Muscle of arm (tissue), 1 donor: ENCODE measurements at regions not wholly inside any gene's neighbourhood (a gene's known extent, or its start where the extent isn't known, plus 50 kb on each side); places are given as distances from the start of the nearest gene placed in this dataset.

Source experiments
- DNase-seq: peaks from one replicate; pipeline ENCODE4 v3.0.0-alpha.2; 2013

DNA sequence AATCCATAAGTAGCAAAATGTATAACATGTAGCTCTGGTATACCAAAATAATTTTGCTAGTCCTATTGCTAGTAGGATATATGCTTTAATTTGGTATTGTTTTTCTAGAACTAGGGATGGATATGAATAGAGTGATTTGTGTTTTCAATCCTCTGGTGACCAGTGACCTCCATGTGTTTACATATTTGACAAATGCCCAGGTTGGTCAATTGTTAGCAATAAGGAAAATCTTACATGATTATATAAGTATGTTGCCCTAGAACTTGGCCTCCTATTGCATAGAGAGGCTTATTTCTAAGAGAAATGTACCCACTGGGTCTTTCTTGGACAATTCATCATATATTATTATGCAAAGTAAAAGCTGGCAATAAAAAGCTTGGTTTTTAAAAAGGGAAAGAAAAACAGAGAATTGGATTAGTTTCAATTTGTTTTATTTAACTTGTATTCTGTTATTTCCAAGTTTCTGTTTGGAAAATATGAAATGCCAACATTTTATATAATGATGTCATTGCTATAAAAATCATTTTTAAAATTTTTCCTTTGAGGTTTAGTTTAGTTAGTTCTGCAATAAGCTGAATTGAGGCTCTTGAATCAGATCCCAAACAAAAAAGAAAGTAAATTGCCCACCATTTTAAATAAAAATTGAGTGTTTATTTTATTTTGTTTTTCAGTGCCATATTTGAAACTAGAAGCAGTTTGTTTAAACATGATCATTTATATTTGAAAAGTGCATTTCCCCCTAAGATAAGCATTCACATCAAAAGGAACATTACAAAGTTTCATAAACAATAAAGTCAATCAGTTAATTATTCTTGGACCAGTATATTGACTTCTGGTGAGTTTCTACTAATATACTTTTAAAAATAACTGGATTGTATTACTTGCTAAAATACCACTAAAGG lies 210.9 kb downstream of the ZC3H11B start:
- peak; percentile 25 for DNase-seq

DNA sequence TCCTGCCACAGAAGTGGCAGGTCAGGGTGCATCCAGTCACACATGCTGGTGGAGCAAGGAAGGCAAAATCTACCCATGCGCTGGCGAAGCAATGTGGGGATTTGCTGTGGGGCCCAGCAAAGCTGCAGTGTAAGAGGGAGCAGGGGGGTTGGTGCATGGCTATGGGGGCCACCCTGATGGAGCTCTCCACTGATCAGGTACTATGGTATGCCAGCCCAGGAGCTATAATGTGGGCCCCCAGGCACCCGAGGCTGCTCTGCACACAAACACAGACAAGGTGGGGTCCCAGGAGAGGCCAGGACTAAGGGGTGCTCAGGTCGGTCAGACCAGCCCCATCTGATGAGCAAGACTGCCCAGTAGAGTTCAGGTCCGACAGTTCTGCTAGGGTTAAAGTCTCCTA lies 213.5 kb downstream of the ZC3H11B start:
- DNase-seq: no peak

- no peak for DNase-seq
These were observed 214.0 kb downstream of the ZC3H11B start for GRCh38 chr1:219398815-219399396.

- no peak for DNase-seq
These were observed 215.4 kb downstream of the ZC3H11B start for GRCh38 chr1:219397511-219397910.

GRCh38 chr1:219391297-219391696 lies 217.6 kb downstream of the LYPLAL1 start:
- DNase-seq: no peak

DNA sequence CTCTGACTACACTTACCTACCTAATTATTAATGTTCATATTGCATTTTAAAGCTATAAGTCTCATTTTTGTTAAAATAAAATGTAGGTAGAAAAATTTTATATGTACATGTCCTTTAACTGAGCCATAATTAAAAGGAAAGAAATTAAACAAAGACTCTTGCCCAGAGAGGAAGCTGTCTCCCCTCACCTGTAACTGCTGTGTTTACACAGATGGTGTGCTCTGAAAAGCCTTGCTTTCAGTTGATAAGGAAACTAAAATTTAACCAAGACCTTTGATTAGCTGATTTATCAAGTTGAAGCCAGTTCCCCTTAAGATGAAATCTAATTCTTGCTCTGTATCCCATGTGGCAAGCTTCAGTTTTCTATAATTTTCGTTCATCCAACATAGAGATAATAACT lies 213.5 kb downstream of the LYPLAL1 start:
- no peak for DNase-seq

DNA sequence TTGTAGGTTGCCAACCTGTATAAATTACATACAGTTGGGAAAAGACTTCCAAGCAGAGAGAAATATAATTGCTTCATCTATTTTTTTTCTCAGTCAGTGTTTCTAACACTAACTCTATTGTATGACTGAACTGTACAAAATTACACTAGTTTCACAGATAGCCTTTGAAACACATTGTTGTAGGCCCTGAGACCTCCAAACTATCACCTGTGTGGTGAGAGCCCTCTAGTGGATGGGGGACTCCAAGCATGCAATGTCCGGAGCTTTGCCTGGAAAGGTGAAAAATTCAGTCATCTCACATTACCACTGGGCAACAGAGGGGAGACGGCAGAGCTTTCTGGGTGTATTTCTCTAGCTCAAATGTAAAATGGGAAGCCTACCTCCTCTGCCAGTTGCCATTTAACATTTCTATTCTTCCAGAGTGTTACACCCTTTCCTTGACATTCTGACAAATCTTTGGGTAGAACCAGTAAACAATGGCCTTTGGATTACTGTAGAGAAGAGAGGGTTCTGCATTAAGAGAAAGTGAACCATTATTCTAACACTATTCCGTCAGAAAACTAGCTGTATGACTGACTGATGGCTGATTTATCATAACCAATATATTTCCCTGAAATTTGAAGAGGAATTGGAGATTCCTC lies 212.2 kb downstream of the LYPLAL1 start:
- no peak for DNase-seq

GRCh38 chr1:219383281-219383680 lies 209.6 kb downstream of the LYPLAL1 start:
- no peak for DNase-seq

- DNase-seq: no peak
These were observed 207.7 kb downstream of the LYPLAL1 start for GRCh38 chr1:219381396-219381795.

GRCh38 chr1:219380463-219380862 lies 206.8 kb downstream of the LYPLAL1 start:
- DNase-seq: no peak

GRCh38 chr1:219379691-219380090 lies 206.0 kb downstream of the LYPLAL1 start:
- DNase-seq: no peak

- DNase-seq: no peak
These were observed 201.0 kb downstream of the LYPLAL1 start for GRCh38 chr1:219374636-219375035.

- no peak for DNase-seq
These were observed 200.4 kb downstream of the LYPLAL1 start for GRCh38 chr1:219374046-219374566.

- DNase-seq: no peak
These were observed 199.9 kb downstream of the LYPLAL1 start for GRCh38 chr1:219373616-219373935.

GRCh38 chr1:219372916-219373615 lies 199.4 kb downstream of the LYPLAL1 start:
- no peak for DNase-seq

GRCh38 chr1:219371471-219371870 lies 197.8 kb downstream of the LYPLAL1 start:
- DNase-seq: no peak

GRCh38 chr1:219367496-219367895 lies 193.8 kb downstream of the LYPLAL1 start:
- DNase-seq: no peak

DNA sequence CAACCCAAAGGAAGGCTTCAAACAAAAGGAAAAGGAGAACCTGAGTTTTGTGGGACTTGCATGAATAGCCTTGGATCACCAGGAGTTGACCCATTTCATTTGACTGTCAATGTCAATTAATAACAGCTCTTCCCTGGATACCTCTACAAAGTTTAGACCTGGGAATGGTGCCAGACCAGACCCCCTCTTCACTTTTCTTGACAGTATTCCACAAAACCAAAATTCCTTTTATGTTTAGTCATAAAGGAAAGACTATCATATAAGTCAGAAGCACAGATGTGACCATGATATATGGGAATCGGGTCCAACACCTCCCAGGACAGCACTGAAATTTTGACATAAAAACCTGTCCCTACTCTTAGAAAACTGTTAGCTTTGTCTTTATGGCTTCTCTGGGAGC lies 191.8 kb downstream of the LYPLAL1 start:
- DNase-seq: no peak

GRCh38 chr1:219362702-219363101 lies 189.0 kb downstream of the LYPLAL1 start:
- DNase-seq: no peak

GRCh38 chr1:219359126-219359525 lies 185.4 kb downstream of the LYPLAL1 start:
- no peak for DNase-seq

DNA sequence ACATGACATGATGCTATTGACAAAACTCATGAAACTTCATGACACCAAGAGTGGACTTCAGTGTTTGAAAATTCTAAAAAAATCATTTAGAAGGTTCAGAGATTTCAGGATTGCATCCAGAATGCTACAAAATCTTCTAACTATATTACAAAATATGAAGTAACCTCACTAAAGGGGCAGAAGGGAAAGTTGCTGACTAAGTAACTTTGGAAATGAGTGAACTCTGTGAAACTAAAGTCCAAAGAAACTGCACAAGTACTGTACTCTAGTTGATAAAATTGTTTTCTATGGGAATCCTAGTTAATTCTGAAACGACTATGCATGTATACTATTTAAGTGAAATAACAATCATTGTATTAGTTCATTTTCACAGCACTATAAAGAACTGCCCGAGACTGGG lies 184.4 kb downstream of the LYPLAL1 start:
- no peak for DNase-seq

DNA sequence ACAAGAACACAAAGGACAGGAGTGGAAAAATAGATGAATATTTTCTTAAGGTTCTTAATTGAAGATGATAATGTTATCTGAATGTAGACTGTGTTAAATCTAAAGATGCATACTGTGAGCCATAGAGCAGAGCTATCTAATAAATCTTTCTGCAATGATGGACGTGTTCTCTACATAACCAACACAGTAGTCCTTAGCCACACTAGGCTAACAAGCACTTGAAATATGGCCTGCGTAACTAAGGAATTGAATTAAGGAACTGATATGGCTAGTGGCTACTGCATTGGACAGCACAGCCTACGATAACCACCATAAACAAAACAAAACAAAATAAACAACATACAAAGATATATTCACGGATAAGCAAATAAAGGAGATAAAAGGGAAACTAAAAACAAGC lies 181.3 kb downstream of the LYPLAL1 start:
- DNase-seq: no peak
